ENCODE measurements at regions not wholly inside any gene's neighbourhood (a gene's known extent, or its start where the extent isn't known, plus 50 kb on each side); places are given as distances from the start of the nearest gene placed in this dataset.

GRCh38 chr3:159654183-159655134 is 334.2 kb upstream of the IL12A start:
- TF ChIP-seq EP300 (IDR thresholded peaks at IDR 0.05; ENCODE audit: low read depth) (no peak), POLR2A (IDR thresholded peaks at IDR 0.05) (no peak), POLR2AphosphoS5 (IDR thresholded peaks at IDR 0.05) (no peak)
- TF ChIP-seq, protein P1, sequence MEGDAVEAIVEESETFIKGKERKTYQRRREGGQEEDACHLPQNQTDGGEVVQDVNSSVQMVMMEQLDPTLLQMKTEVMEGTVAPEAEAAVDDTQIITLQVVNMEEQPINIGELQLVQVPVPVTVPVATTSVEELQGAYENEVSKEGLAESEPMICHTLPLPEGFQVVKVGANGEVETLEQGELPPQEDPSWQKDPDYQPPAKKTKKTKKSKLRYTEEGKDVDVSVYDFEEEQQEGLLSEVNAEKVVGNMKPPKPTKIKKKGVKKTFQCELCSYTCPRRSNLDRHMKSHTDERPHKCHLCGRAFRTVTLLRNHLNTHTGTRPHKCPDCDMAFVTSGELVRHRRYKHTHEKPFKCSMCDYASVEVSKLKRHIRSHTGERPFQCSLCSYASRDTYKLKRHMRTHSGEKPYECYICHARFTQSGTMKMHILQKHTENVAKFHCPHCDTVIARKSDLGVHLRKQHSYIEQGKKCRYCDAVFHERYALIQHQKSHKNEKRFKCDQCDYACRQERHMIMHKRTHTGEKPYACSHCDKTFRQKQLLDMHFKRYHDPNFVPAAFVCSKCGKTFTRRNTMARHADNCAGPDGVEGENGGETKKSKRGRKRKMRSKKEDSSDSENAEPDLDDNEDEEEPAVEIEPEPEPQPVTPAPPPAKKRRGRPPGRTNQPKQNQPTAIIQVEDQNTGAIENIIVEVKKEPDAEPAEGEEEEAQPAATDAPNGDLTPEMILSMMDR (IDR thresholded peaks at IDR 0.05) = no peak
- intact Hi-C loops (cut with DNase I; ENCODE audit: low total_unique reads) = no loop called here
- no peaks in the 10 kb centered on the region for H3K9me3 ChIP-seq
- no peaks in the 10 kb centered on the region for H3K27me3 ChIP-seq
- H3K36me3 ChIP-seq = no peaks in the 10 kb centered on the region
- in situ Hi-C loops (cut with MboI; ENCODE audit: low pct_ligation_motif_present in 1 of 4, low pct_unique_long_range_greater_than_20kb in 1 of 4, low sequenced_read_pairs in 3 of 4) = no loop called here
- 61 to 72% methylated on average over 4 of the region's 4 CpGs for WGBS, 2 donors (ENCODE audit: low coverage in 1 of 2)
- H3K4me1 ChIP-seq = peaks cover 0 to 13% (median 0%) of the 10 kb centered on the region in 4 donors
- DNase-seq = no peak
- H3K27ac ChIP-seq = no peak overlapping the region
- H3K4me3 ChIP-seq = no peak overlapping the region

GRCh38 chr3:159655202-159655601 is 333.4 kb upstream of the IL12A start:
- Histone ChIP-seq H3K36me3 (no peaks in the 10 kb centered on the region), H3K4me3 (no peak overlapping the region), H3K4me1 (peaks cover 0 to 13% (median 0%) of the 10 kb centered on the region in 4 donors), H3K27ac (no peak overlapping the region), H3K27me3 (no peaks in the 10 kb centered on the region), H3K9me3 (no peaks in the 10 kb centered on the region)
- TF ChIP-seq EP300 (IDR thresholded peaks at IDR 0.05; ENCODE audit: low read depth) (no peak), POLR2AphosphoS5 (IDR thresholded peaks at IDR 0.05) (no peak), POLR2A (IDR thresholded peaks at IDR 0.05) (no peak)
- TF ChIP-seq, protein P1 (IDR thresholded peaks at IDR 0.05) = no peak
- intact Hi-C loops (cut with DNase I; ENCODE audit: low total_unique reads) (no loop called here), in situ Hi-C loops (cut with MboI; ENCODE audit: low pct_ligation_motif_present in 1 of 4, low pct_unique_long_range_greater_than_20kb in 1 of 4, low sequenced_read_pairs in 3 of 4) (no loop called here)
- DNase-seq = no peak
- 92 to 97% methylated on average over 2 of the region's 2 CpGs for WGBS, 2 donors (ENCODE audit: low coverage in 1 of 2)

DNA sequence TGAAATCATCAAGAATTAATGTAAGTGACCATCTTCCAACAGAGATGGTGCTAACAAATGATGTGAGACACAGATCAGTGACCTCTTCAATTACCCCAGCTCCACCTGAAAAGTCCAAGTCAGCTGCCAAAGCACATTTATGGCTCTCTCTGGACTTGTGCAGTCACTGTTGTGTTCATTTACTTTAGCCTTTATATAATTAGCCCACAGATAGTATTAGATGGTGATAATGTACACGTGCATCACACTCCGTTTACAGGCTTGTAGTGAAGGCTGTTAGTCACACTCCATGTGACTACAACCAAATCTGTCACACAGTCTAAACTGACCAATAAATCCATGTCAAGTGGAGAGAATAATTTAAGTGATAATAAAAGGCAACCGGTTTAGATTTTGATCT is 331.5 kb upstream of the IL12A start:
- intact Hi-C loops (cut with DNase I; ENCODE audit: low total_unique reads) (no loop called here), in situ Hi-C loops (cut with MboI; ENCODE audit: low pct_ligation_motif_present in 1 of 4, low pct_unique_long_range_greater_than_20kb in 1 of 4, low sequenced_read_pairs in 3 of 4) (no loop called here)
- DNase-seq = no peak
- H3K27ac ChIP-seq = no peak overlapping the region
- no peaks in the 10 kb centered on the region for H3K36me3 ChIP-seq
- WGBS, 2 donors (ENCODE audit: low coverage in 1 of 2) = 0 to 44% methylated on average over 1 to 3 of the region's 3 CpGs
- peaks cover 0 to 13% (median 0%) of the 10 kb centered on the region in 4 donors for H3K4me1 ChIP-seq
- no peak overlapping the region for H3K4me3 ChIP-seq
- no peaks in the 10 kb centered on the region for H3K9me3 ChIP-seq
- no peaks in the 10 kb centered on the region for H3K27me3 ChIP-seq
- TF ChIP-seq EP300 (IDR thresholded peaks at IDR 0.05; ENCODE audit: low read depth) (no peak), POLR2AphosphoS5 (IDR thresholded peaks at IDR 0.05) (no peak), POLR2A (IDR thresholded peaks at IDR 0.05) (no peak)
- TF ChIP-seq, protein P1 (IDR thresholded peaks at IDR 0.05) = no peak

- Histone ChIP-seq H3K27me3 (no peaks in the 10 kb centered on the region), H3K9me3 (no peaks in the 10 kb centered on the region), H3K4me3 (no peak overlapping the region), H3K27ac (no peak overlapping the region), H3K36me3 (no peaks in the 10 kb centered on the region), H3K4me1 (peaks cover 0 to 10% (median 0%) of the 10 kb centered on the region in 4 donors)
- DNase-seq = no peak
- TF ChIP-seq POLR2A (IDR thresholded peaks at IDR 0.05) = no peak
- TF ChIP-seq EP300 (IDR thresholded peaks at IDR 0.05; ENCODE audit: low read depth) = no peak
- TF ChIP-seq POLR2AphosphoS5 (IDR thresholded peaks at IDR 0.05) = no peak
- TF ChIP-seq, protein P1 (IDR thresholded peaks at IDR 0.05) = no peak
- in situ Hi-C loops (cut with MboI; ENCODE audit: low pct_ligation_motif_present in 1 of 4, low pct_unique_long_range_greater_than_20kb in 1 of 4, low sequenced_read_pairs in 3 of 4) (no loop called here), intact Hi-C loops (cut with DNase I; ENCODE audit: low total_unique reads) (no loop called here)
- 83 to 90% methylated on average over 4 to 6 of the region's 6 CpGs for WGBS, 2 donors (ENCODE audit: low coverage in 1 of 2)
Measured at GRCh38 chr3:159657629-159658028, 331.0 kb upstream of the IL12A start.
